HG03108 (cell line): ENCODE measurements at regions not wholly inside any gene's neighbourhood (a gene's known extent, or its start where the extent isn't known, plus 50 kb on each side); places are given as distances from the start of the nearest gene placed in this dataset.
A peak's percentile ranks its signal among the peaks of the same experiment; 100 is the strongest.
"Not testable (repeated sequence)": the region's sequence is repeated elsewhere in the genome, so short reads cannot be mapped to it uniquely, and the experiment has no call there.

ENCODE experiments used
- ATAC-seq: cut with Tn5 transposase; IDR thresholded peaks from one replicate; pipeline ENCODE4 v1.9.1; 2021; ENCODE audit warnings: moderate library complexity; ENCODE audit not compliant: unreplicated experiment

DNA sequence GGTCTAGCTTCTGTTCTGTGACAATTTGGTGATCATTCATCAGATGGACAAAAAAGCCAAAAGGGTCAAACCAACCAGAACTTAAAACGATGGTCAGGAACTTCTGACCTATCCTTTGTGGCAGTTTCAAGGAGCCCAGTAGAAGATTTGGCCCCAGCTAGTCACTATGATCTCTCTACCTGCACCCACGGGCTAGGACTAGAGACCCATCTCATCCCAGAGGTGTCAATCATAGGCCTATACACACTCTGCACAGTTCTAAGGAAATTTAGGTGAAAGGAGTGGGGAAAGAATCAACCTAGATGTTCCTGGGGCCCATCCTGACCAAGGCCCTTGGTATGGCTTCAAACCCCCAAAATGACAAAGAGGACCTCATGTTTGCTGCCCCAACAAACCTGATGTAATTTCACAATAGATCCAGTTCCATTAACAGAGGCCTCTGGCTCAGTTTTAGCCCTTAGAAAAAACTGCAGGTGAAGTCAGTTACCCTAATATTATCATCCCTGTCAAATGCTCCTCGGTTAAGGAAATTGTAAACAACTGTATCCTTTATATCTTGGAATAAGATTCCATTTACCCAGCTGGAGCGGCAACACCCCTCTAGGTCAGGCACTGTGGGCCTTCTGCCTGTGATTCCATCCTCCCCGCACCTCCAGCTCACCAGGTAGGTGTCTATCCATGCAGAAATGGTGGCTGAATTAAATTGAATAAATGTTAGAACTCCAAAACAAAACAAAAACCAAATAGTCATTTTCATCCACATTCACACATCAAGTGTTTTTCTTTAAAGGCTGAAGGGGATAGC, 138.7 kb downstream of the ENC1 start:
- ATAC-seq = no peak

DNA sequence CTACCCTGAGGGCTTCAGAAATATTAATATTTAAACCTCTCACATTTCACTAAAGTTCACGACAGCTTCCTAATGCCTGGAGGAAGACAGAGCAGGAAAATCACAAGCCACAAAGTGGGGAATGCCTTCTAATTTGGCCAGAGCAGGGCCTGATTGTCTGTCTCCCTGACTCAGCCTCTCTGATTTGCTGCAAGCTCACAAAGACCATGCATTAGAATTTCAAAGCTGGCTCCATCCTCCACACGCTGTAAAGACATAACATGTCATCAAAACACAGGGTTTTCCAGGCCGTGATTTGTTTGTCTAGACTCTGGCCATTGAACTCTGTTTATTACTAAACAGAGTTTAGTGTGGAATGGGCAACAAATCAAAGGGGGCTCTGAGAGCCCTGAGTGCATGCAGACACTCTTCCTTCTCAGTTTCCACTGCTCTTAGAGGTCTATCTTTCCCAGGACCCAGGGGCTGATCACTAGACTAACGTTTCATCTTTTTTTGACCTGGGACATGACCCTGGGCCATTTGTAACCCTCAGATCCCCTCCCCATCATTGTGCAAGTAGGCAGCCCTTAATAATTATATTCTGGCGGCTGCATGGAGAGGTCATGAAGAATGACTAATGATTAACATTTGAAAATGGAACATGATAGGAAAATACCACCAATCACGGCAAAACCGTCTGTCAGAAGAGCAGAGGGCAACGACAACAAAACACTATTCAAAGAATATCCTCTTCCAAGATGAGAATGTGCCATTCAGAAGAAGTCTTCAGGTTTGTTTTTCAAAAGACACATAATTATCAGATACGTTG, 140.2 kb downstream of the ENC1 start:
- no peak for ATAC-seq

DNA sequence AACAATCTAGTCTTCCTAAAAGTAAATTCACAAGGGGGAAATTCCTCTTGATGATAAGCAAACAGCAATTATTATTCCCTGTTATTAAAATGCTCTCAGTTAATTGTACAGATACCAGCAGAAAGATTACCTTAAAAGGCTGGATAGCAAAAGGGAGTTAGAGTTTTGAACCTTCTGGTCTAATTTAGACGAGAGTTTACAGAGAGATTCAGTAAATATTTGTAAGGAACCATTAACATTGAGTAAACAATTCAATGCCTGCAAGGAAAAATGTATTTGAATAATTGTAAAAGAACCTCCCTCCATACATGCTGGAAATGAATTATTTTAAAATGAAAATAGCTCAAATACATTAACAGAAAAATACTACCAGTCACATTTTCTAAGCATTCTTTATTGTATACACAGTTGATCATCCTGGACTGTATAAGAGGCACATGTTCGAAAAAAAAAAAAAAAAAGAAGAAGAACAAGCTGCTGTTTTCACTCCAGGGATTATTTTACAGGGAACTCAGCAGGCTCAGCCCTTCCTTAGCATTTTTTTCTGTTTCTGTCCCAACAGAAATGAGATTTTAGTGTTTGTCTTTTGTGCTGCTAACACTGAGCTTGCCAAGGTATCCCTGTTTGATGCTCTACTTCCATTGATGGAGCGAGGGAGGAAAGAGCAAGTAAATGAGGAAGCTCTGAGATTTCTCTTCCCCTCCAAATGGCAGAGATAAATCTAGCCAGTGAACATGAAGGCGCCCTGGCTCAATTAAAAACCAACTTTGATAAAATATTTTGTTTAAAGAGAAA, 141.1 kb downstream of the ENC1 start:
- no peak for ATAC-seq

DNA sequence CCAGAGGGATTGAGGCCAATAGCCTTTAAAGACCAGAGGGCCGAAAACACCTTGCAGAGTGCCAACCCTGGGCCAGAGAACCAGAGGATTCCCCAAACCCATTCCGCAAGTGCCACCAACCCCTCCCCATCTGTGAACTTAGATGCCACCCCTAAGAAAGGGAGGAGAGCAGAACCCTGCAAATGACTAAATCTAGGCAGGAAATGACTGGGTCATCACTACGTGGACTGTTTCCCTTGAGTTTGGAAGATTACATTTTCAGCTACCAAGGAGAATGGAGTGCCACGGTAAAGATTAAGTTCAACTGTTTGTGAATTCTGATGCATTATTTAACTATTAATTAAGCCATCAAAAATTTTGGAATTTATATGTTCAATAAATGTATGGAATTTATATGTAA, 142.8 kb downstream of the ENC1 start:
- no peak for ATAC-seq

DNA sequence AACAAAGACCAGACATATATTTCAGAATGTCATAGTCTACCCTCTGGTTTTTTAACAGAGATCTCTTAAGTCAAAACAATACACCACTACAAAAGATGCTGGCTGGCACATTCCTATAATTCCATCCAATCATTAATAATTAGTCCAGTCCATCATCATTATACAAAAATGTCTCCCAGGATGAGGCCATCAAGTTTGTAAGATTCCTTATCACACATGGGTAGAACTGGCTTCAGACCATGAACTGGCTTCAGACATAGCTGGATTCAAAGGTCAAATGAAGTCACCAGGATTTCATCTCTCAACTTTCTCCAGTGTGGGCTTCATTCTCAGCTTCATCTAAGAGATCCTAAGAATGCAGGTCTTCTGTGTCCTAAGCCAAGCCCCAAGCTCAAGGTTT, 147.1 kb downstream of the ENC1 start:
- ATAC-seq = no peak

DNA sequence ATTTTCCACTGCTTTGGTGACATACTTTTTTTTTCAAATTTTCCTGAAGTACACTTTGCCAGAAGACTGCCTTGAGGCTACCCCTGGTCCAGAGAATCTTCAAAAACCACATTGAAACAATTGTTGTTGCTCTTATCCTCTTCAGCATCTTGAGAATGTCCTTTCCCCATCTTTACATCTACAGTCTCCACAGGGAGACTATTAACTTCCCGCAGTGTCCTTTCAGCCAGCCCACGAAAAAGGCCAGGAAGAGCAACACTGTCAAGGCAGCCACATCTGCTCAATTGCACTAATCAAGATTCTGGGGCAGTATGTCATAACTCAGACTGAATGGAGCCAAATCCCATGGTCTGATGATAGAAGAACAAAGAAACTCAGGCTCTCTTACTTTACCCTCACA, 148.3 kb downstream of the ENC1 start:
- no peak for ATAC-seq

DNA sequence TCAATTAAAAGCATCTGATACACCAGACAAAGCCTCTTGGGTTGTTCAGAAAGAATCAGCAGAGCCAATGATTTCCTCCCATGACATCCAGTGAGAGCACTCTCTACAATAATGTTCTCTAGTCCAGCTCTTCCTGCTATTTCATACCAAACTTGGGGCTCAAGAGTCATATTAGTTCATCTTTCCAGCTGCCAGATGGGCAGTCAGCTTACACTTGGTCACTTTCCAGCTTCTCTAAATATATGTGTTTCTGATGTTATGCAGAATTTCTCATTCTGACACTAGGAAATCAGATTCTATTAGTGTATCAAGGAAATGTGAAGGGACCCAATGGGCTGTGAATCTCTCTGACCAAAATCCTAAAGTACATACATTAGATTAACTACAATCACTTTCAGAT, 148.9 kb downstream of the ENC1 start:
- no peak for ATAC-seq

DNA sequence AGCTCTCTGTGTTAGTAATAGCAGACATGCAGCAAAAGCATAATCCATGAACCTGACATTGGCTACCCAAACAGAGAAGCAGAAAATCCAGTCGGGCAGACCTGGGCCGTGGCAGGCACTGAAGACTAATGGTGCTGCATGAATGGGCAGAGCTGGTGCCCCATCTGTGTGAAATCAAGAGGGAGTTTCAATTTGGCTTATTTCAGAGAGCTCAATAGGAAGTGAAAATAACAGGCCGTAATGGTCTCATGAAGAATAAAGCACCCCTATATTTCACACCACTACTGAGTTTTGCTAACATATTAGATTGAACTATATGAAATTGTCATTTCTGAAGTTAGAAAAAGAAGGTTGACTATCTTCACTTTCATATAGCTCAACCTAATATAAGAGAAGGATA, 149.7 kb downstream of the ENC1 start:
- ATAC-seq = peak; percentile 98

DNA sequence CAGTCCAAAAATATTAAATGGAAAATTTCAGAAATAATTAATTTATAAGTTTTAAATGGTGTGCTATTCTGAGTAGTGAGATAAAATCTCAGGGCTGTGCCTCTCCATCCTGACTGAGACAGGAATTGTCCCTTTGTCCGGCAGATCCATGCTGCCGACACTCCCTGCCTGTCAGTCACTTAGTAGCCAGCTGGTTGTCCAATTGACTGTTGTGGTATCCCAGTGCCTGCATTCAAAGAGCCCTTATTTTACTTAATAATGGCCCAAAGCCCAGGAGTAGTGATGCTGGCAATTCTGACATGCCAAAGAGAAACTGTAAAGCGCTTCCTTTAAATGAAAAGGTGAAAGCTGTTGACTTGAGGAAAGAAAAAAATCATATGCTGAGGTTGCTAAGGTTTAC, 157.5 kb downstream of the ENC1 start:
- ATAC-seq = no peak

DNA sequence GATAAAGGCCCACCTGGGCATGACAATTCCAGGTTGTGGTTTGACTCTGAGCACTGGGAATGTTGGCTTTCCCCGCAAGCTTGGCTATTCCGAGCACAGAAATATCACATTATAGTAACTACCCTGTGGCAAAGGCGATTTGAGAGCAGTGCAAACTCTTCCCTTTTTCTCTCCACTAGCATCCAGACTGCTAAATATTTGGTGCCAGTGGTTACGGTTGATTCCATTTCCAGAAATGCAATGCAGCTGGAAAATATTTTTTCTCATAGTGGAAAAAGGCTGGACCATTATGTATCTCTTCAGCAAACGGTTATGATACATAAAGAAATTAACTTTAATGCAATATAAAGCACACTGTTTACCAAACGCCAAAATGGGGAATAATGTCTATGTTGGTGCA, 158.0 kb downstream of the ENC1 start:
- ATAC-seq = no peak

DNA sequence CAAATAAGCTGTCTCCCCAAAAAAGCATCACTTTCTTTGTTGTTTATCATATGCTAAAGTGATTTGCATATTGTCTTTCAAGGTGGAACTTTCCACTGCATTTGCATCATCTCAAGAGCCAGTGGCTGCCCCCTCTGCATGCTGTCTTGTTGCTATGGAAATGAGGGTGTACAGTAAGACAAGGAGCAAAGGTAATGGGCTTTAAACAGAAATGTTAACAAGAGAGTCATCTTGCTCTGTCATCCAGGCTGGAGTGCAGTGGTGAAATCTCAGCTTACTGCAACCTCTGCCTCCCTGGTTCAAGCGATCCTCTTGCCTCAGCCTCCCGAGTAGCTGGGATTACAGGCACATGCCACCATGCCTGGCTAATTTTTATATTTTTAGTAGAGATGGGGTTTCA, 159.2 kb downstream of the ENC1 start:
- ATAC-seq = not testable (repeated sequence)

DNA sequence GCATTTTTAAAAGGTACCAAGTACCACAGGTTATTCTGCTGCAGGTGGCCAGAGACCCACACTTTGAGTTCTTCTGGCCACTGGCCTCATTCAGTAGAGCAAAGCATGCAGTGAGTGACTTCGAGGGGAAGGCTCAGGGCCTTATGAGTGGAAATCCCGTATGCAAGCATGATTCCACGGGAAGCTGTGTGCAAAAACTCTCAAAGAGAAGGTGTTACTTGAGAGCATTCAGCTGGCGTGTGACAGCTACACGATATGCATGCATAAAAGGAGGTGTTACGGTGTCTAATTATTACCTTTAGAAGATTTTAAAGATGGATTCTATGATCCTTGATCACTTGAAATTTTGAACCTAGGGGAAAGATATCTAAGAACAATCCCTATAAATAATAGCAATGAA, 160.3 kb downstream of the ENC1 start:
- no peak for ATAC-seq

DNA sequence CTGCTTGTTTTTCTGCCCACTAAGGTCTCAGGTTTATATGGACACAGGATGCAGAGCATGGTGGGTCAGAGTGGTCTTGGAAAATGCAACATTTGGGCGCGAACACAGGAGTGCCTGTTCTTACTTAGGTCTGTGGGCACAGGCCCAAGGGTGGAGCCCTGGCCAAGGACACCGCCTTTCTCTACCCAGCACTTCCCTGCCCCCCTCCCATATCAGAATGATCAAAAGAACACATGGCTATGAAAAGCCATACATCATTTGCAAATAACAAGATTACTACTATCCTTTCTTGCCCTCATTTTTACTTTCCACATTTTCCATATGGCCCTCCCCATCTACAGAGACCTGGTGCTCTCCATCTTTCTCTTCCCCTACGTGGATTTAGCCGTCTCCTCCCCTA, 162.2 kb downstream of the ENC1 start:
- no peak for ATAC-seq

DNA sequence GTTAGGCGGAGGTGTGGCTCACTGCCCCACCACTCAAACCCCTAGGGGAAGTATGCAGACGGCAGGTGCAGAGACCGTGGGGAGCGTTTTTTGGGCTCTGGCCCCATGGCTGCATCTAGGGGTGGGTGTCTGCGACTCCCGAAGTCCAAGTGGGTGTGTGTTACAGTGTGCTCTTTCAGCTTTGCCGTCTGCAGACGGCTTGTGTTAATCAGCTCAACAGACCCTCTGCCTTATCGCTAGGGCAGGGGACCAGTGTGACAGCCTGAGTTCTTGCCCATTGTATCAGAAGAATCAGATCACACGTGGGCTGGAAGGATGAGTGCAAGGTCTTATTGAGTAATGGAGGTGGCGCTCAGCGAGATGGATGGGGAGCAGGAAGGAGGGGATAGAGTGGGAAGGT, 162.8 kb downstream of the ENC1 start:
- no peak for ATAC-seq

DNA sequence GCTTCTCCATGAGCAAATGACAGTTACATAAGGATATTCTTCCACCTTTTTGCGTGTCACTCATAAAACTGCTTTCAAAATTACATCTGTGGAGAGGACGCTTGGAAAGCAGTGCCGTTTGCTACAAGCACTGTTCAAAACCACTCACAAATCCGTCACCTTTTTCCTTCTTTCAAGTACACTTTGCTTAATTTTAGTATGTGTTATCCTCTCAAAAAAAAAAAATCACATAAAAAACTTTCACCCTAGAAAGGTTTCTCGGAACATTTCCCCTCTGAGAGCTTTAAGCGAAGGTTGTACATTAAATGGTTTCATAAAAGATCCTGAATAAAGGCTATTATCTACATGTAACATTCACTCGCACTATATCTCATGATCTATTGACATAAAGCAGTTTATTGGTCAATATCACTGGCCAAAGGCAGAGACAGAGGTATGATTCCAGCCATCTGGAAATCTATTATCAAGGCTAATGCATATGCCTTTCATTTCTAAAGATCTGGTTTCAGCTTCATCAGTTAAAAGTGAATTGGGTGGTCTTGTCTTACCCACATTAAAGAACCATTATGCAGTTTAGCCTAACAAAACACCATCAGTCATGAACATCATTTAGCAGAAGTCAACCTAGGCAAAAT, 163.6 kb downstream of the ENC1 start:
- ATAC-seq = no peak

DNA sequence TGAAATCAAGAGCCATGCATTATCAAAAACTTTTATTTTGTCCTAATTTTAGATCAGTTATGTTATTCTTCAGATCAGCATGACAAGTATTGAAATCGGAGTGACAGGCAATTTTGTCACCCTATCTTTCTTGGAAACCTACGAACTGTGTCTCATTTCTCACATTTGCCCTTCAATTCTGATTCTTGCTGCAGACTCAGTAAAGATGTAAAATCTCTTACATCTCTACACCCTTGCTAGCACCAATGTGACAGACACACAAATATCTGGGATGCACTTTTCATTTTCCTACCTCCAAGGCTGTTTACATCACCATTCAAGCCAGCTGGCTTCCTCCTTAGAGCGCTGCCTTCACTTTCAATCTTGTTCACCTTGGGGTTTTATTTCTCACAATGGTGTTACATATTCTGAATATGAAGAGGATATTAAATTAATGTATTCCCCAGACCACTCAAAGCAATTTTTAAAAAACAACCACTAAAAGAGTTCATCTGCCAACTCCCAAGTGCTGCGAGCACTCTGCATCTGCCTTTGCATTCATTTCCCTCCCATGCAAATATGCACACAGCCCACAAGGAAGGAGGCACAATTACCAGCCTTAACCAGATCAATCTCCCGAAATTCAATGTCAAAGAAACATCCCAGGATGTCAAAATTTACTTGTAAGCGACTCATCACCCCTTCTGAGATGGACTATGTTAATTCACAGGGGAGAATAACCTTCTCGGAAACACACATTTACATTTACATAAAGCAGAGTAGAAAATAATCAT, 164.3 kb downstream of the ENC1 start:
- no peak for ATAC-seq

DNA sequence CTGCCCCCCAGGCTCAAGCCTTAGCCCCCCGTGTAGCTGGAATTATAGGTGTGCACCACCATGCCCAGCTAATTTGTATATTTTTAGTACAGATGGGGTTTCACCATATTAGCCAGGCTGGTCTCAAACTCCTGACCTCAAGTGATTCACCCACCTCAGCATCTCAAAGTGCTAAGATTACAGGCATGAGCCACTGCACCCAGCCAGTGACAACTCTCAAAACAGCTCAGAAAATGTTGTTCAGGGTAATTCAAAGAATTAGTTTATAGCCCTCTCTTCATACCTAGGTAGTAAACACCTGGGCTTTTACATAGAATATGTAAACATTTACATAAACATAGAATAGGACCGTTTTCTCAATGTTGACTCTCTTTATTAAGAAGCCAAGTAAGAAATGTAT, 168.7 kb downstream of the ENC1 start:
- ATAC-seq = no peak

DNA sequence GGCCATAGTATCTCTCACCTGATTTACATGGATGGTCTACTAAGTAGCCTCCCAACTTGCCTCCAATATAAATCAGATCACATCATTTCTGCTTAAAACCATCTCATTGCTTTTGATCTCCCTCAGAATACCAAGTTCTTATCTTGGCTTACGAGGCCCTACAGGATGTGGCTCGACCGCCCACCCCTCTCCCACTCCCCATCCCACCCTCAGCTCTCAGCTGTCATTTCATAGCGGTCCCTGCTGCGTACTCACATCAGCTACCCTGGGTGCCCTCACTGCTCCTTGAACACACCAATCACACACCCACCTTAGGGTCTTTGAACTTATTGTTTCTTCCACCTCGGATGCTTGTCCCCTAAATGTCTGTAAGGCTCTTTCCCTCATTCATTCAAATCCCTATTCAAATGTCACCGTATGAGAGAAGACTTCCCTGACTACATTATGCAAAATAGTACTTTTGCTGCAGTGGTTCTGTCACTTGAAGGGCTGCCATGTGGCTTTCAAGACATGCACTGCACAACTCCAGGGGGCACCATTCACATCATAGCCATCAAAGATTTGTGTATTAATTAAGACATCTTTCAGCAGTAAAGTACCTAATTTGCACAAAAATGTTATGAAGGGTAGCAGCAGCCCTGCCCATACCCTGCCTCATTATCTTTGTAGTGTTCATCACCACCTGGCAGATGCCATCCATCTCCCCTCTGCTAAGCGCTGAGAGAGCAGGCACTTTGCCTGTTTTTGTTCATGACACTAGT, 171.1 kb downstream of the ENC1 start:
- ATAC-seq = no peak

DNA sequence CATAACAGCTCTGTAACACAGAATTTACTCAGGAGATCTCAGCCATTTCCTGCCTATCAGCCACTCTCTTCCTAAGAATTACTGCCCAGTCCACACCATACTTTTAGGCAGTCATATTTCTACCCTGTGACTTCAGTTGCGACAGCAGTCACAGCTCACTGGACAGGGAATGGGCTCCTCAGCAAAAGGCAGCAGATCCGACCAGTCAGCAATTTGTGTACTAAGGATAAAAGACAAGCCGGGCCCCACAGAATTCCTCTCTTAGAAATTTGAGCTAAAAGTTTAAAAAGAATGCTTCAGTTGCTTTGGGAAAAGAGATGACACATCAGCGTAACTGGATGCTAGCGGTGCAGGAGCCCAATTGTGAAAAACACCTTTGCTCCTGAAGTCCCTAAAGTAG, 172.1 kb downstream of the ENC1 start:
- ATAC-seq = no peak

DNA sequence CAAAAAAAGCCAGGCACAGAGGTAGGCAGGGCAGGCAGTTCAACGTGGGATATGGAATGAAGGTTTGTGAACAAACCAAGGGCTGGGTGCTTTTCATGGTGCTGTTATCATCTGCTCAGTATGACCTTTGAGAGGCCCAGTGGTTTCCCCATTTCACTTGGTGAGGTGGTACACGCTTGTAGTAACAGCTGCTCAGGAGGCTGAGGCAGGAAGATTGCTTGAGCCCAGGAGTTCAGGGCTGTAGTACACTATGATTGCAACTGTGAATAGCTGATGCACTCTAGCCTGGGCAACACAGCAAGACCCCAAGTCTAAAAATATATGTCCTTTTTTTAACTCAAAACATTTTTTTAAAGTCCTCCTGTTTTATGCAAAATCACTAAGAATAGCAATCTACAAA, 174.8 kb downstream of the ENC1 start:
- ATAC-seq = no peak
